Prostate gland (tissue), 2 donors: ENCODE measurements at regions not wholly inside any gene's neighbourhood (a gene's known extent, or its start where the extent isn't known, plus 50 kb on each side); places are given as distances from the start of the nearest gene placed in this dataset.

Source experiments
- CTCF ChIP-seq, 4 experiments: fragments of 200-600 bp in 2 of 4; fragments of 450-650 bp in 2 of 4; sonication (generic) in 2 of 4; IDR thresholded peaks; 1 replicate in 3 of 4; 2 replicates in 1 of 4; pipeline ENCODE4 v1.5.1; 2016 to 2019; ENCODE audit warnings: antibody characterized with exemption in 4 of 4, mild to moderate bottlenecking in 2 of 4, moderate library complexity in 2 of 4
- POLR2A ChIP-seq: fragments of 450-650 bp; IDR thresholded peaks from one replicate; pipeline ENCODE4 v1.6.1; 2016; ENCODE audit warnings: antibody characterized with exemption, mild to moderate bottlenecking
- POLR2AphosphoS5 ChIP-seq: sonication (generic); formaldehyde crosslinking; IDR thresholded peaks from one replicate; pipeline ENCODE4 v1.6.1; 2017; ENCODE audit warnings: antibody characterized with exemption

- TF ChIP-seq CTCF (IDR thresholded peaks at IDR 0.05) (no peak), POLR2AphosphoS5 (no peak), POLR2A (no peak)
These were observed 130.9 kb upstream of the ANKRD1 start for GRCh38 chr10:91051829-91052228.
